Loucy (cell line): ENCODE measurements at regions not wholly inside any gene's neighbourhood (a gene's known extent, or its start where the extent isn't known, plus 50 kb on each side); places are given as distances from the start of the nearest gene placed in this dataset.

Experiments
- CTCF ChIP-seq: fragments of 200-600 bp; sonication (generic); conservative IDR thresholded peaks from 2 replicates; pipeline ENCODE4 v1.5.1; 2014; ENCODE audit warnings: mild to moderate bottlenecking, antibody characterized with exemption, low read length
- EZH2phosphoT487 ChIP-seq: fragments of 200-600 bp; IDR thresholded peaks from 2 replicates; pipeline ENCODE4 v1.6.1; 2018; ENCODE audit warnings: antibody characterized with exemption, mild to moderate bottlenecking, moderate library complexity, borderline replicate concordance

GRCh38 chr1:198864695-198865094 is 225.9 kb downstream of the PTPRC start:
- TF ChIP-seq CTCF, result no peak
- TF ChIP-seq EZH2phosphoT487, result no peak
